Gastrocnemius medialis (tissue), 4 donors: ENCODE measurements at regions not wholly inside any gene's neighbourhood (a gene's known extent, or its start where the extent isn't known, plus 50 kb on each side); places are given as distances from the start of the nearest gene placed in this dataset.

Source experiments
- ATAC-seq, 2 donors: fragments of 150-250 bp; one replicate each; pipeline ENCODE4 v1.9.1; 2016
- DNase-seq, 2 donors: peaks; one replicate each; pipeline ENCODE4 v3.0.0-alpha.2; 2019
- H3K27ac ChIP-seq, 4 donors: fragments of 200-600 bp; sonication (generic); 1 replicate in 1 of 4; 2 replicates in 3 of 4; pipeline ENCODE4 v1.5.1; 2016 to 2018; ENCODE audit warnings: mild to moderate bottlenecking in 2 of 4, moderate library complexity in 1 of 4
- H3K27me3 ChIP-seq, 3 donors: fragments of 200-600 bp; sonication (generic) in 2 of 3; 1 replicate in 1 of 3; 2 replicates in 2 of 3; pipeline versions ENCODE4 v1.5.1 to v1.6.0; 2016 to 2019; ENCODE audit warnings: mild to moderate bottlenecking in 1 of 3, moderate library complexity in 1 of 3
- H3K36me3 ChIP-seq, 2 donors: fragments of 200-600 bp; sonication (generic) in 1 of 2; one replicate each; pipeline ENCODE4 v1.5.1; 2017 to 2018
- H3K4me1 ChIP-seq, 2 donors: fragments of 200-600 bp; sonication (generic) in 1 of 2; one replicate each; pipeline ENCODE4 v1.5.1; 2016 to 2017; ENCODE audit warnings: mild to moderate bottlenecking in 2 of 2
- H3K4me3 ChIP-seq, 4 donors: fragments of 200-600 bp; sonication (generic) in 3 of 4; 1 replicate in 1 of 4; 2 replicates in 3 of 4; pipeline ENCODE4 v1.5.1; 2016 to 2019; ENCODE audit warnings: mild to moderate bottlenecking in 2 of 4
- H3K9me3 ChIP-seq, 3 donors: fragments of 200-600 bp; sonication (generic) in 2 of 3; 1 replicate in 1 of 3; 2 replicates in 2 of 3; pipeline ENCODE4 v1.5.1; 2016 to 2019
- CTCF ChIP-seq, 5 experiments: fragments of 450-650 bp in 3 of 5; fragments of 200-600 bp in 2 of 5; sonication (generic) in 2 of 5; IDR thresholded peaks in 4 of 5; conservative IDR thresholded peaks in 1 of 5; 1 replicate in 4 of 5; 2 replicates in 1 of 5; pipeline ENCODE4 v1.5.1; 2016 to 2019; ENCODE audit warnings: antibody characterized with exemption in 5 of 5, mild to moderate bottlenecking in 3 of 5, moderate library complexity in 3 of 5
- POLR2A ChIP-seq, 2 donors: fragments of 450-650 bp; IDR thresholded peaks; one replicate each; pipeline ENCODE4 v1.6.1; 2017; ENCODE audit warnings: antibody characterized with exemption in 2 of 2, mild to moderate bottlenecking in 2 of 2, moderate library complexity in 2 of 2
- in situ Hi-C, 4 donors: fragments of 200-750 bp; cut with MboI; loops; one replicate each; pipeline versions ENCODE4 v1.15.0 to v1.8.0; 2017; ENCODE audit warnings: low sequenced_read_pairs in 4 of 4
- intact Hi-C: fragments of 100-400 bp; cut with DNase I; formaldehyde crosslinking; loops from one replicate; pipeline ENCODE4 v1.15.1; 2023; ENCODE audit warnings: low total_unique reads

GRCh38 chr15:101124731-101125451 is 127.0 kb downstream of the CHSY1 start:
- H3K27me3 ChIP-seq = no peaks in the 10 kb centered on the region
- no peak overlapping the region for H3K27ac ChIP-seq
- H3K4me1 ChIP-seq = peaks cover 17 to 19% of the 10 kb centered on the region in 2 donors
- in situ Hi-C loops = no loop called here
- no peak overlapping the region for H3K4me3 ChIP-seq
- no peaks in the 10 kb centered on the region for H3K36me3 ChIP-seq
- no peak for ATAC-seq
- no peak for TF ChIP-seq CTCF (IDR thresholded peaks at IDR 0.05 in 4 of 5, conservative IDR thresholded peaks at IDR 0.05 in 1 of 5)
- no peak for TF ChIP-seq POLR2A (IDR thresholded peaks at IDR 0.05)
- intact Hi-C loops = loop anchor here (10.0 kb wide), 1 partner anchor 130 kb away; the partner anchor contains the start of gene CHSY1
- DNase-seq = no peak
- no peaks in the 10 kb centered on the region for H3K9me3 ChIP-seq

- H3K9me3 ChIP-seq = no peaks in the 10 kb centered on the region
- no peaks in the 10 kb centered on the region for H3K27me3 ChIP-seq
- intact Hi-C loops = loop anchor here (10.0 kb wide), 1 partner anchor 131 kb away; the partner anchor contains the start of gene CHSY1
- H3K4me1 ChIP-seq = peaks cover 17 to 19% of the 10 kb centered on the region in 2 donors
- TF ChIP-seq POLR2A (IDR thresholded peaks at IDR 0.05) = no peak
- no peak for TF ChIP-seq CTCF (IDR thresholded peaks at IDR 0.05 in 4 of 5, conservative IDR thresholded peaks at IDR 0.05 in 1 of 5)
- DNase-seq (no peak), ATAC-seq (no peak)
- H3K36me3 ChIP-seq = no peaks in the 10 kb centered on the region
- in situ Hi-C loops = no loop called here
- H3K27ac ChIP-seq = no peak overlapping the region
- no peak overlapping the region for H3K4me3 ChIP-seq
These were observed 128.5 kb downstream of the CHSY1 start for GRCh38 chr15:101123222-101123910.

GRCh38 chr15:101122806-101123205 is 129.0 kb downstream of the CHSY1 start:
- peaks cover 17 to 19% of the 10 kb centered on the region in 2 donors for H3K4me1 ChIP-seq
- intact Hi-C loops = loop anchor here (10.0 kb wide), 1 partner anchor 132 kb away; the partner anchor contains the start of gene CHSY1
- in situ Hi-C loops = no loop called here

GRCh38 chr15:101122266-101122665 is 129.6 kb downstream of the CHSY1 start:
- no peaks in the 10 kb centered on the region for H3K27me3 ChIP-seq
- in situ Hi-C loops (no loop called here), intact Hi-C loops (loop anchor here (10.0 kb wide), 1 partner anchor 133 kb away; the partner anchor contains the start of gene CHSY1)
- ATAC-seq = no peak
- no peaks in the 10 kb centered on the region for H3K9me3 ChIP-seq
- TF ChIP-seq POLR2A (IDR thresholded peaks at IDR 0.05) (no peak), CTCF (IDR thresholded peaks at IDR 0.05 in 4 of 5, conservative IDR thresholded peaks at IDR 0.05 in 1 of 5) (no peak)
- H3K4me1 ChIP-seq = peaks cover 15 to 17% of the 10 kb centered on the region in 2 donors
- peak overlapping the region in 3 of 4 donors; percentile 48 to 71 (median 60) for H3K27ac ChIP-seq
- H3K4me3 ChIP-seq = peak overlapping the region in 2 of 4 donors; percentile 29 to 43
- H3K36me3 ChIP-seq = no peaks in the 10 kb centered on the region
- DNase-seq = no peak

More at GRCh38 chr15:101122806-101123205, 129.0 kb downstream of the CHSY1 start:
- Histone ChIP-seq H3K4me3 (no peak overlapping the region), H3K27me3 (no peaks in the 10 kb centered on the region), H3K27ac (no peak overlapping the region), H3K36me3 (no peaks in the 10 kb centered on the region), H3K9me3 (no peaks in the 10 kb centered on the region)
- ATAC-seq (no peak), DNase-seq (no peak)
- TF ChIP-seq CTCF (IDR thresholded peaks at IDR 0.05 in 4 of 5, conservative IDR thresholded peaks at IDR 0.05 in 1 of 5) (no peak), POLR2A (IDR thresholded peaks at IDR 0.05) (no peak)
